Prostate gland (tissue), 2 donors: ENCODE measurements at regions not wholly inside any gene's neighbourhood (a gene's known extent, or its start where the extent isn't known, plus 50 kb on each side); places are given as distances from the start of the nearest gene placed in this dataset.

Experiments
- CTCF ChIP-seq, 4 experiments: fragments of 200-600 bp in 2 of 4; fragments of 450-650 bp in 2 of 4; sonication (generic) in 2 of 4; IDR thresholded peaks; 1 replicate in 3 of 4; 2 replicates in 1 of 4; pipeline ENCODE4 v1.5.1; 2016 to 2019; ENCODE audit warnings: antibody characterized with exemption in 4 of 4, mild to moderate bottlenecking in 2 of 4, moderate library complexity in 2 of 4
- POLR2A ChIP-seq: fragments of 450-650 bp; IDR thresholded peaks from one replicate; pipeline ENCODE4 v1.6.1; 2016; ENCODE audit warnings: antibody characterized with exemption, mild to moderate bottlenecking
- POLR2AphosphoS5 ChIP-seq: sonication (generic); formaldehyde crosslinking; IDR thresholded peaks from one replicate; pipeline ENCODE4 v1.6.1; 2017; ENCODE audit warnings: antibody characterized with exemption

DNA sequence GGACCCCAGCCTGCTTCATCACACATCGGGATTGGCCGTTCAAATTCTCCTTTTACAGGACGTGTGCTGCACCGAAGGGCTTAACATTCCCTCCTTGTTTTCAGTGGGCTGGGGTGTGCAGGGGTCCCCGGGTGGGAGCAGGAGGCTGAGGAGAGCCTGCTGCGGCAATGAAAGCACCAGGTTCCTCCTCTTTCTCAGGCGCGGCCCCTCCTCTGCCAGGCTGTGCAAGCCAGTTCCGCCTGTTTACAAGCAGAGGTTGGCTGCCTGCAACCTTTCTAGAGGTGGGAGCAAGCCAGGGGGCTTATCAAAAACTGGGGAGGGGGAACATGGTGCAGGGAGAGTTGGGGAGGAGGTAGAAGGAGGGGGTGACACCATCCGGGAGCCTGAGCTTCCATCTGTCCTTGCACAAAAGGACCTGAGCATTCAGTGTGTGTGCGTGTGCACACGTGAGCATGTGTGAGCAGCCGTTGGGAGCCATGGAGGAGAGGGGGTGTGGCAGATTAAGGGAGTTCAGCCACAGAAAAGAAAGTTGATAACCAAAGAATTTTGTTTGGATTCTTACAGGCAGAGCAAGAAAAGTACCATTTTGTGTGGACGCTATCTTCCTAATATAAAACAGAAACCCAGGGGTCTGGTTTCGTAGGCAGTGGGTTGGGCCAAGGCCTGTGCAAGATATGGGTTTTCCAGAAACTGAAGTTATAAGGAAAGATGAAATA lies 108.8 kb upstream of the RFLNA start:
- no peak for TF ChIP-seq CTCF (IDR thresholded peaks at IDR 0.05)
- TF ChIP-seq POLR2A, result no peak
- no peak for TF ChIP-seq POLR2AphosphoS5
